NCI-H510A (cell line): ENCODE measurements at regions not wholly inside any gene's neighbourhood (a gene's known extent, or its start where the extent isn't known, plus 50 kb on each side); places are given as distances from the start of the nearest gene placed in this dataset.

Source experiments
- DNase-seq: peaks from one replicate; lab custom pipeline; 2025; lab: John Stamatoyannopoulos, UW

GRCh38 chr3:188102861-188103547, 51.0 kb upstream of the LPP start:
- no peak for DNase-seq

- DNase-seq: no peak
Measured at GRCh38 chr3:188104050-188104449, 49.9 kb upstream of the LPP start.
